GM12864 (cell line): ENCODE measurements at regions not wholly inside any gene's neighbourhood (a gene's known extent, or its start where the extent isn't known, plus 50 kb on each side); places are given as distances from the start of the nearest gene placed in this dataset.

ENCODE experiments used
- DNase-seq: peaks from one replicate; pipeline ENCODE4 v3.0.0-alpha.2; 2011; ENCODE audit warnings: low read depth
- H3K4me3 ChIP-seq: 2 replicates; pipeline ENCODE4 v1.5.1; 2011; ENCODE audit warnings: mild to moderate bottlenecking, low read depth, low read length, control low read depth
- TF ChIP-seq, protein P1 (sequence below): IDR thresholded peaks from 2 replicates; pipeline ENCODE4 v1.5.1; 2011; ENCODE audit warnings: low read depth, mild to moderate bottlenecking, moderate library complexity, low read length, control low read depth, inconsistent platforms; ENCODE audit errors: missing control alignments

- no peak for DNase-seq
- TF ChIP-seq, protein P1, sequence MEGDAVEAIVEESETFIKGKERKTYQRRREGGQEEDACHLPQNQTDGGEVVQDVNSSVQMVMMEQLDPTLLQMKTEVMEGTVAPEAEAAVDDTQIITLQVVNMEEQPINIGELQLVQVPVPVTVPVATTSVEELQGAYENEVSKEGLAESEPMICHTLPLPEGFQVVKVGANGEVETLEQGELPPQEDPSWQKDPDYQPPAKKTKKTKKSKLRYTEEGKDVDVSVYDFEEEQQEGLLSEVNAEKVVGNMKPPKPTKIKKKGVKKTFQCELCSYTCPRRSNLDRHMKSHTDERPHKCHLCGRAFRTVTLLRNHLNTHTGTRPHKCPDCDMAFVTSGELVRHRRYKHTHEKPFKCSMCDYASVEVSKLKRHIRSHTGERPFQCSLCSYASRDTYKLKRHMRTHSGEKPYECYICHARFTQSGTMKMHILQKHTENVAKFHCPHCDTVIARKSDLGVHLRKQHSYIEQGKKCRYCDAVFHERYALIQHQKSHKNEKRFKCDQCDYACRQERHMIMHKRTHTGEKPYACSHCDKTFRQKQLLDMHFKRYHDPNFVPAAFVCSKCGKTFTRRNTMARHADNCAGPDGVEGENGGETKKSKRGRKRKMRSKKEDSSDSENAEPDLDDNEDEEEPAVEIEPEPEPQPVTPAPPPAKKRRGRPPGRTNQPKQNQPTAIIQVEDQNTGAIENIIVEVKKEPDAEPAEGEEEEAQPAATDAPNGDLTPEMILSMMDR: no peak
- no peak overlapping the region for H3K4me3 ChIP-seq
Observed at GRCh38 chr12:90502070-90502469, 452.9 kb downstream of the CCER1 start.

DNA sequence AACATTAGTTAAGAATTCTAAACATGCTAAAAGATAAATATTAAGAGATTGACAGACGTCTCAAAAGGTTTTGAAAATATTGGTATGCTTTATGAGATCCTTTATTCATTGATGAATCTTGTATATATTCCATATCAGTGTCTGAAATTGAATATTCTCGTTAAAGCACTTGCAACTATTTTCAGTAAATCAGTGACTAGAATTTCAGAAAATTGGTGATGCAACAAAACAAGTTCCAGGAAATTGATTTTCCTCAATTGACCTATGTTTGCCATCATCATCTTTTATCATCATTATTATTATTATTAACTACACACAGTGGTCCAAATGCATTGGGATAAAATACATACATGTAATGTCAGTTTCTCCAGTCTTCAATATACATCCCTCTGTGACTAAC lies 453.6 kb downstream of the CCER1 start:
- DNase-seq: no peak
- TF ChIP-seq, protein P1: no peak
- H3K4me3 ChIP-seq: no peak overlapping the region

- TF ChIP-seq, protein P1: no peak
- no peak overlapping the region for H3K4me3 ChIP-seq
- DNase-seq: no peak
Observed at GRCh38 chr12:90499795-90500194, 455.2 kb downstream of the CCER1 start.

DNA sequence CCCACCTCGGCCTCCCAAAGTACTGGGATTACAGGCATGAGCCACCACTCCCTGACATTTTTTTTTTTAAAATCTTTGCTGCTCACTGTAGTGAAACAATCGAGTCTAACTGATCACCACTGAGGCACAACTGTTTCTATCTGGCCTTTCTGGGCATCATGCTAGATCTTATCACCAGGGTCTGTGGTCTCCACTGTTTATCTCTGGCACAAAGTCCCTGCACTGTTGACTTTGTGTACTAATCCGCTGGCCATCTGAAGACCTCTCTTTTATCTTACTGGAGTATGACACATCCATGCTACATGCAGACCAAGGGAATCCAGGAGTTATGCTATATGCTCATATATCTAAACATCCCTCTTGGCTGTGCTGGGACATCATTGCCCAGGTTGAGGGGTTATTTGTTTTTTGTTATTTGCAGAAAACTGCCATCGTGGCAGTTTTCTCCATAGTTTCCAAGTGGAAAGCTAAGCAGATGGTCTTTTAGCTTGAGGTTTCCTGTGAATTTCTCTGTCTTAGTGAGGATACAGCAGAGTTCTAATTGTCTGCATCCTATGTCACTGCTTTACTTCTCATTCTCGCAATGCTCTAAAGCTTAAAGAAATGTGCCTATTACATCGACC lies 456.9 kb downstream of the CCER1 start:
- TF ChIP-seq, protein P1: no peak
- H3K4me3 ChIP-seq: no peak overlapping the region
- no peak for DNase-seq

DNA sequence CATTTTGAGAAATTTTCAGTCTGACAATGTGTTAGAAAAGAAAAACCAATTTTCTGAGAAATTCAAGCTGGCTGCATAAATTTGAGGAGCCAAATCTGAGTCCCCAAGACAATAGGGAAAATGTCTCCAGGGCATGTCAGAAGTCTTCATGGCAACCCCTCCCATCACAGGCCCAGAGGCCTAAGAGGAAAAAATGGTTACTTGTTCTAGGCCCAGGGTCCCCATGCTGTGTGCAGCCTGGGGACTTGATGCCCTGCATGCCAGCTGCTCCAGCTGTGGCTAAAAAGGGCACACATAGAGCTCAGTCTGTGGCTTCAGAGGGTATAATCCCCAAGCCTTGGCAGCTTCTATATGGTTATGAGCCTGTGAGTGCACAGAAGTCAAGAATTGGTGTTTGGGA lies 464.6 kb downstream of the CCER1 start:
- TF ChIP-seq, protein P1: no peak
- no peak overlapping the region for H3K4me3 ChIP-seq
- DNase-seq: no peak

- no peak for DNase-seq
- TF ChIP-seq, protein P1: no peak
- H3K4me3 ChIP-seq: no peak overlapping the region
Observed at GRCh38 chr12:90489141-90489540, 465.8 kb downstream of the CCER1 start.

DNA sequence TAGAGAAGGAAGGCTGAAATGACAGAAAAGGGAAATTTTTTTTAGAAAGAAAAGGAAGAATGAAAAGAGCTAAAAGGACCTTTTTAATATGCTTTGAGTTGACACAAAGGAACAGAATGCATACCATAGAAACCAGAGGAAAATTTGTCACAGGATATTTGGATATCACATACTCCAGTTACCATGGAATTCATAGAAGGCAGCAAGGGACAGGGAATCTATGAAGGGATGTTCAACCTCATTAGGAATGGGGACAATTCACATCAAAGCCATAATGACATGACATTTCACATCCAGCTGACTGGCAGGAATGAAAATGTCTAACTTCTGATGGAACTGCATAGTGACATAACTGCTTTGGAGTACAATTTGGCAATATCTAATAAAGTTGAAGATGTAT lies 469.4 kb downstream of the CCER1 start:
- no peak for DNase-seq
- H3K4me3 ChIP-seq: no peak overlapping the region
- TF ChIP-seq, protein P1: no peak
